Suppressor macrophage treated with lipopolysaccharide for 1 hour (primary cell): ENCODE measurements at regions not wholly inside any gene's neighbourhood (a gene's known extent, or its start where the extent isn't known, plus 50 kb on each side); places are given as distances from the start of the nearest gene placed in this dataset.
"Not testable (repeated sequence)": the region's sequence is repeated elsewhere in the genome, so short reads cannot be mapped to it uniquely, and the experiment has no call there.

Source experiments
- DNase-seq, 3 donors: peaks; one replicate each; pipeline ENCODE4 v3.0.0-alpha.2; 2020 to 2022

- DNase-seq: no peak
Measured at GRCh38 chr1:218494449-218494852, 149.3 kb downstream of the TGFB2 start.

GRCh38 chr1:218495931-218496330 is 150.8 kb downstream of the TGFB2 start:
- DNase-seq: no peak

GRCh38 chr1:218496561-218496960 is 151.4 kb downstream of the TGFB2 start:
- peak; percentile 47 to 68 (median 53) for DNase-seq

GRCh38 chr1:218498056-218498938 is 153.2 kb downstream of the TGFB2 start:
- DNase-seq: no peak

GRCh38 chr1:218499011-218499691 is 154.0 kb downstream of the TGFB2 start:
- peak; percentile 34 to 58 (median 50) for DNase-seq

GRCh38 chr1:218499911-218500310 is 154.8 kb downstream of the TGFB2 start:
- no peak for DNase-seq

GRCh38 chr1:218501161-218501560 is 156.0 kb downstream of the TGFB2 start:
- DNase-seq: no peak

GRCh38 chr1:218502383-218502782 is 157.2 kb downstream of the TGFB2 start:
- no peak for DNase-seq

GRCh38 chr1:218503102-218503501 is 158.0 kb downstream of the TGFB2 start:
- no peak for DNase-seq

- DNase-seq: no peak
Measured at GRCh38 chr1:218507355-218508002, 162.3 kb downstream of the TGFB2 start.

GRCh38 chr1:218510153-218510772 is 165.1 kb downstream of the TGFB2 start:
- DNase-seq: no peak

- no peak for DNase-seq
Measured at GRCh38 chr1:218513328-218513727, 168.2 kb downstream of the TGFB2 start.

- no peak for DNase-seq
Measured at GRCh38 chr1:218514689-218515088, 169.6 kb downstream of the TGFB2 start.

- peak in 1 of 3 donors; percentile 24 for DNase-seq
Measured at GRCh38 chr1:218516526-218516925, 171.4 kb downstream of the TGFB2 start.

GRCh38 chr1:218517459-218517858 is 172.3 kb downstream of the TGFB2 start:
- no peak for DNase-seq

- DNase-seq: no peak
Measured at GRCh38 chr1:218518216-218518740, 173.1 kb downstream of the TGFB2 start.

- DNase-seq: not testable (repeated sequence)
Measured at GRCh38 chr1:218520646-218521045, 175.5 kb downstream of the TGFB2 start.

GRCh38 chr1:218521414-218522169 is 176.5 kb downstream of the TGFB2 start:
- peak; percentile 70 to 84 (median 84) for DNase-seq

GRCh38 chr1:218524526-218524925 is 179.4 kb downstream of the TGFB2 start:
- no peak for DNase-seq

GRCh38 chr1:218525031-218525430 is 179.9 kb downstream of the TGFB2 start:
- DNase-seq: peak; percentile 20 to 74 (median 70)

- no peak for DNase-seq
Measured at GRCh38 chr1:218525451-218526197, 180.5 kb downstream of the TGFB2 start.
